Activated B cell treated with CpG ODN at 0.5 μM for 24 hours (primary cell): ENCODE measurements at regions not wholly inside any gene's neighbourhood (a gene's known extent, or its start where the extent isn't known, plus 50 kb on each side); places are given as distances from the start of the nearest gene placed in this dataset.
A peak's percentile ranks its signal among the peaks of the same experiment; 100 is the strongest.

Source experiments
- ATAC-seq: fragments of 200-7000 bp; cut with Tn5 transposase; one replicate; pipeline ENCODE4 v1.10.0; 2021; ENCODE audit warnings: low read depth, mild to moderate bottlenecking, moderate library complexity
- CTCF ChIA-PET: fragments of 350-600 bp; sonication (Branson Sonifier 250); formaldehyde crosslinking; loops from one replicate; lab custom pipeline; 2021; ENCODE audit warnings: antibody characterized with exemption; lab: Charles Lee
- POLR2A ChIA-PET: fragments of 350-600 bp; sonication (Branson Sonifier 250); formaldehyde crosslinking; loops from one replicate; lab custom pipeline; 2021; ENCODE audit warnings: antibody characterized with exemption; lab: Charles Lee
- DNase-seq: peaks from one replicate; pipeline ENCODE4 v3.0.0; 2022
- H3K27ac Mint-ChIP-seq: one replicate; pipeline ENCODE4 v1.8.0; 2020; ENCODE audit warnings: mixed read lengths
- H3K27me3 Mint-ChIP-seq: one replicate; pipeline ENCODE4 v1.8.0; 2021; ENCODE audit warnings: mixed read lengths
- H3K36me3 Mint-ChIP-seq: one replicate; pipeline ENCODE4 v1.8.0; 2021; ENCODE audit warnings: low read depth, mixed read lengths
- H3K4me1 Mint-ChIP-seq: one replicate; pipeline ENCODE4 v1.8.0; 2021; ENCODE audit warnings: mixed read lengths
- H3K4me3 Mint-ChIP-seq: one replicate; pipeline ENCODE4 v1.8.0; 2020; ENCODE audit warnings: mild to moderate bottlenecking, mixed read lengths
- H3K9me3 Mint-ChIP-seq: one replicate; pipeline ENCODE4 v1.8.0; 2020; ENCODE audit warnings: mixed read lengths
- CTCF ChIP-seq: fragments of 200-600 bp; IDR thresholded peaks from one replicate; pipeline ENCODE4 v1.8.0; 2022; ENCODE audit warnings: antibody characterized with exemption, mild to moderate bottlenecking
- intact Hi-C: fragments of 100-400 bp; cut with micrococcal nuclease; formaldehyde crosslinking; loops from one replicate; pipeline ENCODE4 v1.15.1; 2024

GRCh38 chr3:194072691-194073279 is 63.2 kb upstream of the HES1 start:
- ChIA-PET POLR2A (interaction anchor here (1.3 to 5.9 kb wide), 4 partner anchors 11 to 62 kb away, joined by 4 to 121 read pairs (median 53); partner anchors contain the start of gene HES1), CTCF (no interaction called here)
- no peaks in the 10 kb centered on the region for H3K27me3 Mint-ChIP-seq
- TF ChIP-seq CTCF = no peak
- H3K4me3 Mint-ChIP-seq = peak overlapping the region; percentile 25
- no peaks in the 10 kb centered on the region for H3K9me3 Mint-ChIP-seq
- ATAC-seq (no peak), DNase-seq (no peak)
- no peak overlapping the region for H3K27ac Mint-ChIP-seq
- intact Hi-C loops = no loop called here
- no peaks in the 10 kb centered on the region for H3K36me3 Mint-ChIP-seq
- peaks cover 39% of the 10 kb centered on the region for H3K4me1 Mint-ChIP-seq

- Mint-ChIP-seq H3K27me3 (peaks cover 3% of the 10 kb centered on the region), H3K9me3 (no peaks in the 10 kb centered on the region), H3K36me3 (no peaks in the 10 kb centered on the region), H3K4me1 (peaks cover 37% of the 10 kb centered on the region), H3K27ac (no peak overlapping the region), H3K4me3 (no peak overlapping the region)
- DNase-seq = no peak
- no peak for ATAC-seq
- CTCF ChIA-PET = no interaction called here
- POLR2A ChIA-PET = no interaction called here
- intact Hi-C loops = no loop called here
- no peak for TF ChIP-seq CTCF
These were observed 62.0 kb upstream of the HES1 start for GRCh38 chr3:194073926-194074325.

- DNase-seq (no peak), ATAC-seq (no peak)
- TF ChIP-seq CTCF = no peak
- Mint-ChIP-seq H3K4me3 (no peak overlapping the region), H3K4me1 (peaks cover 29% of the 10 kb centered on the region), H3K36me3 (no peaks in the 10 kb centered on the region), H3K27me3 (peaks cover 3% of the 10 kb centered on the region), H3K9me3 (no peaks in the 10 kb centered on the region), H3K27ac (no peak overlapping the region)
- POLR2A ChIA-PET = interaction anchor here (0.6 to 1.2 kb wide), 2 partner anchors 26 to 92 kb away, joined by 3 to 4 read pairs; no protein-coding TSS in a partner anchor
- CTCF ChIA-PET = no interaction called here
- intact Hi-C loops = no loop called here
These were observed 60.8 kb upstream of the HES1 start for GRCh38 chr3:194075088-194075615.

- ATAC-seq = no peak
- CTCF ChIA-PET = no interaction called here
- DNase-seq = no peak
- H3K4me1 Mint-ChIP-seq = peaks cover 24% of the 10 kb centered on the region
- H3K27ac Mint-ChIP-seq = no peak overlapping the region
- no peaks in the 10 kb centered on the region for H3K36me3 Mint-ChIP-seq
- no peaks in the 10 kb centered on the region for H3K9me3 Mint-ChIP-seq
- intact Hi-C loops = no loop called here
- TF ChIP-seq CTCF = no peak
- H3K4me3 Mint-ChIP-seq = no peak overlapping the region
- H3K27me3 Mint-ChIP-seq = peaks cover 3% of the 10 kb centered on the region
- POLR2A ChIA-PET = interaction anchor here (1.0 to 1.2 kb wide), 2 partner anchors 18 to 25 kb away, joined by 3 to 4 read pairs; no protein-coding TSS in a partner anchor
These were observed 60.0 kb upstream of the HES1 start for GRCh38 chr3:194075802-194076460.

GRCh38 chr3:194076475-194076874 is 59.5 kb upstream of the HES1 start:
- H3K4me3 Mint-ChIP-seq = no peak overlapping the region
- CTCF ChIA-PET = no interaction called here

More at GRCh38 chr3:194076475-194076874, 59.5 kb upstream of the HES1 start:
- H3K36me3 Mint-ChIP-seq = no peaks in the 10 kb centered on the region
- POLR2A ChIA-PET = interaction anchor here (1.0 kb wide), 1 partner anchor 18 kb away, joined by 4 read pairs; no protein-coding TSS in a partner anchor
- no peak for TF ChIP-seq CTCF
- peaks cover 3% of the 10 kb centered on the region for H3K27me3 Mint-ChIP-seq
- intact Hi-C loops = no loop called here
- H3K4me1 Mint-ChIP-seq = peaks cover 22% of the 10 kb centered on the region
- DNase-seq (no peak), ATAC-seq (no peak)
- no peak overlapping the region for H3K27ac Mint-ChIP-seq
- H3K9me3 Mint-ChIP-seq = no peaks in the 10 kb centered on the region
